Globus pallidus (tissue), 1 donor: ENCODE measurements at regions not wholly inside any gene's neighbourhood (a gene's known extent, or its start where the extent isn't known, plus 50 kb on each side); places are given as distances from the start of the nearest gene placed in this dataset.
"Not testable (repeated sequence)": the region's sequence is repeated elsewhere in the genome, so short reads cannot be mapped to it uniquely, and the experiment has no call there.

Experiments
- DNase-seq: peaks from one replicate; pipeline ENCODE4 v3.0.0-alpha.2; 2015; ENCODE audit warnings: low spot score

DNA sequence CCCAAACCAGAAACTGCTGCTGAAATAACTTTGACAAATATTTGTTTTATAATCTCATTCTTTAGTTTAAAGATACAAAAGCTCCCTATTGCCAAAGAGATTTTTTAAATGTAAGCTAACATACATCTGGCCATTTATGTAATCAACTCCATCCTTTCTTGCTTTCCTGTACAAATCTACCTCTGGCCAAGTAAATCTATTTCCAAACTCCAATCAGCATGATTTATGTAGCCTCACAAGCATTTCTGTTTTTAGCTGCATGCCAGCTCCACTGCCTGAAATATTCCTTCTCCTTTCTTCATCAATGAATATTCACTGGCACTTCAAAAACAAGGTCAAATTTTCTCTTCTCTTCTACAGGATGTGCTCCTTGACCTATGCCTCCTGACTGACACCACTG lies 80.0 kb downstream of the SHOX2 start:
- no peak for DNase-seq

DNA sequence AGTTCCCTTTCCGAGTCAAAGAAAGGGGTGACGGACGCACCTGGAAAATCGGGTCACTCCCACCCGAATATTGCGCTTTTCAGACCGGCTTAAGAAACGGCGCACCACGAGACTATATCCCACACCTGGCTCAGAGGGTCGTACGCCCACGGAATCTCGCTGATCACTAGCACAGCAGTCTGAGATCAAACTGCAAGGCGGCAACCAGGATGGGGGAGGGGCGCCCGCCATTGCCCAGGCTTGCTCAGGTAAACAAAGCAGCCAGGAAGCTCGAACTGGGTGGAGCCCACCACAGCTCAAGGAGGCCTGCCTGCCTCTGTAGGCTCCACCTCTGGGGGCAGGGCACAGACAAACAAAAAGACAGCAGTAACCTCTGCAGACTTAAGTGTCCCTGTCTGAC lies 86.3 kb downstream of the SHOX2 start:
- not testable (repeated sequence) for DNase-seq

DNA sequence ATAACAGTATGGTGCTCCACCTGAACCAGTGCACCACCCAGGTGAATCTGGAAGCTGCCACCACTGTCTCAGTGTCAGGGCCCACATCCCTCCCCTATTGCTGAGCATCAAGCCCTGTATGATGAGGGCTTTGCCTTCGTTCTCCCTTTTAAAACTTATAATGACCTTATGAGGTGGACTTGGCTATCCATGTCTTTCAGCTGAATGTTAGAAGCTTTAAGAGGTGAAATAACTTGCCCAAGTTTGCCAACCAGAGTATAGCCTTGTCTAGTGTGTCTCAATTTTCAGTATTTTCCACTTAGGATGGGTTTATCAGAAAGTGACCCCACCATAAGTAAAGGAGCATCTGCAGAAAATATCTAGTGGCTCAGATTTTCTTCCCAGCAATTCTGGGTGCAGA lies 87.8 kb downstream of the SHOX2 start:
- DNase-seq: no peak

GRCh38 chr3:158012901-158013300 lies 93.3 kb downstream of the SHOX2 start:
- DNase-seq: no peak

DNA sequence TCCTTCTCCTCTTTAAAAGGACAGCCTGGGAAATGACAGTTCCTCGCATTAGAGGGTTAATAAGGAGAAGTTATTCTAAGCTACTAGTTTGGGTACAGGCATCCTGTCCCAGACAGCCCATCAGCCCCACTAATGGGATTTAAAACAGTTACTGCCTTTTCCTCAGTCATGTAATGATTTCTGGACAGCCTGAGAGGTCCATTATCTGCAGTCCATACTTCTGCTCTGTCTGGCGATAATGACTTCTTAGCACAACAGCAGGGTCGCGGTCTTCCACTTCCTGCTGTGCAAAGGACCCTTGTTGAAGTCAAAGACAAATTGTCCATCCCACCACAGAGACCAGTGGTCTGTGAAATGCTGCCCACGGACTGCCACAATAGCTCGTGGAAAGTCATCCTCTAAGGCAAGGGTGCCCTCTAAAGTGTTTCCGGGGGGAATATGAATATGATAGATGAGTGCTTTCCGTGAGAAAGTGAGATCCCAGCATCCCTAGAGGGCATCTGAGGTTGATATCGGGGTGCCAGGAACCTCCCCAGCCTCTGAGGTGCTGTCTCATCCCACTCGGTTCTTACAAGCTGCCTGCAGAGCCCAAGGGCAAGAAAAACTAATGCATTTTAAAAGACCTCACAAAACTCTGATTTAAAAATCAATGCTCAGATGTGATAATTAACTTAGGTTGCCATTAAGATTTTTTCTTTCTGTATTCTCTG lies 100.7 kb downstream of the SHOX2 start:
- no peak for DNase-seq

- DNase-seq: no peak
Observed at GRCh38 chr3:157999246-157999645, 107.0 kb downstream of the SHOX2 start.

DNA sequence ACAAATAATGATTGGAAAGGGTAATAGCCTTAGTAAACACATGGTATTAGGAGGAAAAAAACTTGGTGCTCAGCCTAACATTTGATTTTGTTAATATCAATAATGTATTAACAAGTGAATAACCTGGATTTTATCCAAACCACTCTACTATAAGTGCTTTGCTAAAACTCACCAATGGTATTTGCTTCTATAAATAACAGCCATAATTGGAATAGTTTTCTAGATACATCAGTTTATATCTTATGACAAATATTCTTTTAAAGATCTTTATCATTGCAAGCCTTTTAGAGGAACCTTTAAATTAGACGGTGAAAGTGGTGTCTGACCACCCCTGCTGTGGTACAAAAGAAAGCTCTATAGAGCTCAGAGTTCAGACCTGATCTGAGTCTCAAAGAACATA lies 123.9 kb downstream of the SHOX2 start:
- no peak for DNase-seq

GRCh38 chr3:157981819-157982218 lies 124.4 kb downstream of the SHOX2 start:
- no peak for DNase-seq

- no peak for DNase-seq
Observed at GRCh38 chr3:157979022-157979421, 127.2 kb downstream of the SHOX2 start.

GRCh38 chr3:157961665-157962064 lies 144.6 kb downstream of the SHOX2 start:
- DNase-seq: no peak

- DNase-seq: no peak
Observed at GRCh38 chr3:157958457-157958856, 147.8 kb downstream of the SHOX2 start.

GRCh38 chr3:157956850-157957249 lies 149.4 kb downstream of the SHOX2 start:
- DNase-seq: no peak

GRCh38 chr3:157956176-157956575 lies 150.0 kb downstream of the SHOX2 start:
- no peak for DNase-seq

- no peak for DNase-seq
Observed at GRCh38 chr3:157953565-157953964, 152.7 kb downstream of the SHOX2 start.

DNA sequence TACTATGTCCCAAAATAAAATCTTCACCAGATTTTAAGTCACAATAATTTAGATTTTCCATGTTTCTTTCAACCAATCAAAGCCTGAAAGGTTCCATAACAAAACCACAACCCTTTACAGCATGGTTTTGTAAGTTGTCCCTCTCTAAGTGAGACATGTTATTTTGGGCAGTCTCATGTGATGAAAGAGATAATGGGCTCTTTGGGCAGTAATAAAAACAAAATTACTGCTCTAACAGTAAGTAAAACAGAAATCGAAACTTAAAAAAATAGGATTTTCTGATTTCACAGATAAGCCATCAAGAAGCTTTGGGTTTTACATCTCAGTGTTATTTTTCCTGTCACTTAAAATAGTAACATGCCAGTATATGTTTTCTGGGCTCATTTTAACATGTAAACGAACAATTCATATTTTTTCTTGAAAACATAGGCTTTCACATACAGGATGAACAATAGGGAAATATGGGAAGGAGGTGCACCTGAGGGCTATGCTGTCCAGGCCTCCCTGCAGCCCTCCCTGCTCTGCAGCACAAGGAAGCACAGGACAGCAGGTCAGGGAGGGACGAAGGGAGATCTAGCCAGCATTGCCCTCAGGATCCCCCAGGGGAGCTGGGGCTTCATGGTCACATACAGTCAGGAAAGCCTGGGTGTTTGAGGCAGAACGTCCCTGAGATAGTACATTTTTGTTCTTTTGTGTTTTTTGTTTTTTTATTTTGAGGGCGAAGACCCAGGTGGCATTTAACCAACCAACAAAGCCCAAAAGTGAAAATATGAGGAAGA lies 157.4 kb downstream of the SHOX2 start:
- no peak for DNase-seq

DNA sequence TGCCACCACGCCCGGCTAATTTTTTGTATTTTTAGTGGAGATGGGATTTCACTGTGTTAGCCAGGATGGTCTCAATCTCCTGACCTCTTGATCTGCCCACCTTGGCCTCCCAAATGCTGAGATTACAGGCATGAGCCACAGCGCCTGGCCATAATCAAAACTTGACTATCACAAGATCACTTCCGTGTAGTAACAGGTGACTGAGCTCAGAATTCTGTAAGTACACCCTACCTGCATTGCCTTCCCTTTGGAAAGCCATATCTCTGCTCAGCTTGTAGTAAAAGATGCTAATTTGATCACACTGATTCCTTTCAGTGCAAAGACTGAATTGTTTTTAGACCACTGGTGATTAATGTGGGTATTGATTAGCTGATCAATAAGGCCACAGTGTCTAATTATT lies 167.1 kb downstream of the SHOX2 start:
- DNase-seq: no peak

DNA sequence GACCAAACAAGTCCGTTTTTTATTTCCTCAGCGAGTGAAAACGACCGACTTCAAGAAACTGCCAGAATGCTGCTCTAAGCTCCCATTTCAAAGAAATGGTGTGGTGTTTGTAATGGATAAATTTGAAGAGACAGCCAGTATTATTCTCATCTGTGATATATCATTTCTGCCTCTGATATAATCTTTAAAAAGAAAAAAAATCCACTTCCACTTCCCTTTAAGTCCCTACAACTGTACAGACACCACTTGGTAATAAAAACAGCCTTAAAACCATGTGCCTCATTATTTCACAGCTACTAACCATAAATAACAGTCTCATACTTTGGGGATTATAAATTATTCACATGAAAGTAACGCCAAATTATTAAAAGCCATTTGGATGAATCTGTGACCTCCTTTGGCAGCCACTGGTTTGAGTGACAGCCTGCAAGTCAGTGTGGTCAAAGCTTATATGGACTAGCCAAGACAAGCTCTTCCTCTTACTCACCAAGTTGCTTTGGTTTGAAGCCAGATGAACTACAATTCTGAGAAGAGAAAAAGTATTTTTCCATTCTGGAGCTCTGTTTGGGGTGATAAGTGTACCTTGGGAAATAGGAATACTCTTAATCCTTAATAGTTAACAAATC lies 168.0 kb downstream of the SHOX2 start:
- no peak for DNase-seq

- DNase-seq: no peak
Observed at GRCh38 chr3:157931517-157931916, 174.7 kb downstream of the SHOX2 start.

DNA sequence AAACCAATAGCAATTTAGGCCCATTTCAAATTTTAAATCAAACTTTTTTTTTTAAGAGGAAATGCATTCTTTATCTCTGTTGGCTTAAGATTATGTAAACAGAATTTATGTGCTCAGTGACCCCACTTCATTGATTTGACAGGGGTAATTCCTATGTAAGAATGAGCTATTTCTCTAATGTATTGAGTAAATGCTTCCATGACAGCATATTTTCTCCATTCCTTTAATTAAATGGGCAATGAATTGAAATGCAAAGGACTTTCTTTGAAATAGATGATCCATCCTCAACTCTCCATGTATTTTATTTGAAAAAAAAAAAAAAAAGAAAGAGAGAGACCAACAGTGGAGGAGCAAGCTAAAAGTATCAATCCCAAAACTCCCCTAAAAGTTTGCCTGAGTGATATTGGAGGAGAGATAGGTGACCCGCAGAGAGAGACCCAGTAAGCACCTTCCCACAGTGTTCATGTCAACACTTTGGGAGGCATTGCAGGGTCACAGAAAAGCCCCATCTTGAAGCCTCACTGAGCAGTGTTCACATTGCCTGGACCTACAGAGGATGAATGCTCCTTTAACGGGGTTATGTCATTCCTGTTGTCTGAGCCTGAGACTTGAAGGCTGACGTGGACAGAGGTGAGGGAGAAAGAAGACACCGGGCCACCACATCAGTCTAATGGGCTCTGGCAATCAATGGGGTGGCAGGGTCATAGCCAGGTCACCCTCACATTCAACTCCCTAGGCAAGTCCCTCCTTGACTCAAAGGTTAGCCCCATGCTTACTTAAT lies 176.0 kb downstream of the SHOX2 start:
- DNase-seq: no peak

GRCh38 chr3:157926822-157927221 lies 179.4 kb downstream of the SHOX2 start:
- DNase-seq: no peak

DNA sequence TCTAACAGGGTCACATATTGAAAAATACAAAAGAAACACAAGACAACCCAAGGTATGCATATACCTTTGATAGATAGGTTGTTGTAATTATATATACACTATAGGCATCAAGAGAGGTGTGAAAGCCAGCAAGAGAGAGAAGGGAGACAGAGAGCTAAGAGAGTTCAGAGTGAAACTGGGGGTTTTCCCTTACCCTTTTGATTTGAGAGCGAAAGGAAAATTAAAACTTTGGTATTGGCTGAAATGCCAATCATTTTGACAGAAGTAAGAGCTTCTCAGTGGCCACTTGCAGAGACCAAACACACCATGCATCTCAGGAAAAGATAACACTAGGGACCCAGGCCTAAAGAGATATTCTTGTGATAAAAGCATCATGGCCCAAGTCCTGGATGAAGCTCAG lies 183.6 kb downstream of the SHOX2 start:
- no peak for DNase-seq

GRCh38 chr3:157921811-157922210 lies 184.4 kb downstream of the SHOX2 start:
- no peak for DNase-seq
